Fibroblast of mammary gland (primary cell): ENCODE measurements at regions not wholly inside any gene's neighbourhood (a gene's known extent, or its start where the extent isn't known, plus 50 kb on each side); places are given as distances from the start of the nearest gene placed in this dataset.
"Not testable (repeated sequence)": the region's sequence is repeated elsewhere in the genome, so short reads cannot be mapped to it uniquely, and the experiment has no call there.

ENCODE experiments used
- DNase-seq: peaks from one replicate; pipeline ENCODE4 v3.0.0-alpha.2; 2010; ENCODE audit warnings: low read depth
- H3K4me3 ChIP-seq: 2 replicates; pipeline ENCODE4 v1.5.1; 2011; ENCODE audit warnings: low read depth, mild to moderate bottlenecking, low read length, moderate library complexity; ENCODE audit not compliant: control insufficient read depth
- CTCF ChIP-seq: conservative IDR thresholded peaks from 2 replicates; pipeline ENCODE4 v1.5.1; 2011; ENCODE audit warnings: low read depth, low read length, inconsistent platforms; ENCODE audit not compliant: control insufficient read depth, insufficient read depth

DNA sequence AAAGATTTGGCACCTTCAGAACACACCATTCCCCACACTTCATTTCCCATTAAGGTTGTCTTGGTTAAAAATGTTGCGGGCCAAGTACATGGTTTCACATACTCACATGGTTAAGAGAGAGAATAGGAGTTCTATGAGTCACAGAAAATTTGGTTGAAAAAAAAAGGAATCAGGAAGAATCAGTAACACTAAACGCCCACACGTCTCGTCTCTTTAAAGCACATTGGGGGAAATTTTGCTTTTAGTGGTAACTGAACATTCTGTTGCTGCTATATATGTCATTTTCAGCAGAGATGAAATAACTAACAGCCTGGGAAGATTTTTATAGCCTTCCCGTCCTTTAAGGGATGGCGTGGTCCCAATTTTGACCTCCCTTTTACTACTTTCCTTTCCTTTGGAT is 132.9 kb upstream of the ERG start:
- no peak for TF ChIP-seq CTCF
- DNase-seq: peak; percentile 54
- H3K4me3 ChIP-seq: no peak overlapping the region

DNA sequence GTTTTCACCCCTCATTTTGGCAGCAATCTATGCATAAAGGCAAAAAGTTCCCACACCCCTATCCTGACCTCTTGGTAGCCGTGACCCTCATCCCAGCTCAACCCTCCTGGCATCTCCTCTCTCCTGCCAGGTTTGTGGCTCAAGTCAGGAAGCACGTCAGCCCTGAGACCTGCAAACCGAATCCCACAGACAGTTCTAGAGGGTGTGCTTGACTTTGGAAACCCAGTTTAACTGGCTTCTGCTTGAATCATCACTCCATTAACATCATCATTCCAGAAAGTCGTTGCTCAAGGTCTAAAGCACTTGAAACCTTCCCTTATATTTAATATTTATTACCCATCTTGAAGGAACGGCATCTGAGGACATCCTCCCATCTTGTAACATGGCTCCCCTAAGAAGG is 133.4 kb upstream of the ERG start:
- no peak for TF ChIP-seq CTCF
- no peak overlapping the region for H3K4me3 ChIP-seq
- peak; percentile 56 for DNase-seq

DNA sequence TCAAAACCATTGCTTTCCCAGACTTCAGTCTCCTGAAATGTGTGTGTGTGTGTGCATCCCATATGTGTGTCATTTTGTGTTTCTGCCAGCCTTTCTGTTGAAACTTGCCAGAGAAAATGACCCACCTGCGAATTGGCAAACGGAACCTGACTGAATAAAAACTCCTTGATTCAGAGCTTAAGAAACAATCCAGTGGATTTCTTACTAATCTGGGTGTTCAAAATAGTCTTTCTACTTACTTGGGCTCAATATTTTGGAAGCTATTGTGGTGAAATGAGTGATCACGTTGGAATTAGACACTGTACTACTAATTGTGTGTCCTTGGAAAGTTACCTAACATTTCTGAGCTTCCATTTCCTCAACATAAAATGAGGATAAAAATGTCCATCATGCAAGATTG is 138.9 kb upstream of the ERG start:
- TF ChIP-seq CTCF: no peak
- H3K4me3 ChIP-seq: no peak overlapping the region
- no peak for DNase-seq

GRCh38 chr21:38639571-38640354 is 141.5 kb upstream of the ERG start:
- TF ChIP-seq CTCF: no peak
- no peak for DNase-seq
- H3K4me3 ChIP-seq: no peak overlapping the region

DNA sequence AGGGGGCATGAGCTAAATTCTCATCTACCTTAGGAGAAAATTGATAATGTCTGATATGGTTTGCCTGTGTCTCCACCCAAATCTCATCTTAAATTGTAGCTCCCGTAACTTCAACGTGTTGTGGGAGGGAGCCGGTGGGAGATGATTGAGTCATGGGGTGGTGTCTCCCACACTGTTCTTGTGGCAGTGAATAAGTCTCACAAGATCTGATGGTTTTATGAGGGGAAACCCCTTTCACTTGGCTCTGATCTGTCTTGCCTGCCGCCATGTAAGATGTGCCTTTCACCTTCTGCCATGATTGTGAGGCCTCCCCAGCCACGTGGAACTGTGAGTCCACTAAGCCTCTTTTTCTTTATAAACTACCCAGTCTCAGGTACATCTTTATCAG is 142.1 kb upstream of the ERG start:
- H3K4me3 ChIP-seq, DNase-seq: not testable (repeated sequence)

DNA sequence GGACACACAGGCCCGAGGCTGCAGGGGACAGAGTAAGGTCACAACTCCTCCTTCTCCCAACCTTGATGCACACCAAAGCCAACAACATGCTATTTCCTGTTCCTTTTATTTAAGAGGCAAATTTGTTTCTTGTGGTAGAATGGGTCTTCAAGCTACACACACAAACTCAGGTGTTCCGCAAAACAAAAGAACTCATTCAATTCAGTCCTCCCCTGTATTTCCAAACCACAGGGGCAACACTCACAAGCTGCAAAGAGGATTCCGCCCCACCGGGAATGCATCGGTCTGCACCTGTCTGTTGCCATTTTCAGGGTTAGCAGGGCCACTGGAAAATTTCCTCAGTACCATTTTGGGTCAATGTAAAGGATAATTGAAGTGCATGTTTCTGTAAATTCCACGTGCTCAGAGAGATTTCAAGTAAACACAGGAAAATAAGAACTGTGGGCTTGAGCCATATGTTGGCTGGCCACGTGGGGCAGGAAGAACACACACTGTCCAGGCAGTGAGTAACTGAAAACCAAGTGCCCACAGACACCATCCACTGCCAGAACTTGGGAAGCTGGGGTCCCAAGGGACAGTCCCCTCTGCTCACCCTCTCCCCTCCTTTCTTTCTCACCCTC is 145.2 kb upstream of the ERG start:
- no peak for TF ChIP-seq CTCF
- no peak overlapping the region for H3K4me3 ChIP-seq
- no peak for DNase-seq

GRCh38 chr21:38645282-38645681 is 147.0 kb upstream of the ERG start:
- no peak for TF ChIP-seq CTCF
- DNase-seq: peak; percentile 93
- no peak overlapping the region for H3K4me3 ChIP-seq
